Mesenchymal stem cell (in vitro differentiated cells and primary cell): ENCODE measurements at regions not wholly inside any gene's neighbourhood (a gene's known extent, or its start where the extent isn't known, plus 50 kb on each side); places are given as distances from the start of the nearest gene placed in this dataset.

Experiments
- DNase-seq: peaks from one replicate; pipeline ENCODE4 v3.0.0-alpha.2; 2013
- H2AFZ ChIP-seq: one replicate; pipeline ENCODE4 v1.6.1; 2013; ENCODE audit warnings: low read depth, mild to moderate bottlenecking, control low read depth, inconsistent platforms, low read length, moderate library complexity
- H2AK5ac ChIP-seq: 2 replicates; pipeline ENCODE4 v1.6.1; 2013; ENCODE audit warnings: low read length, moderate library complexity, mild to moderate bottlenecking, inconsistent platforms; ENCODE audit not compliant: severe bottlenecking
- H2BK120ac ChIP-seq: one replicate; pipeline ENCODE4 v1.6.1; 2013; ENCODE audit warnings: low read depth, mild to moderate bottlenecking, inconsistent platforms, low read length, moderate library complexity
- H2BK12ac ChIP-seq, 2 experiments: one replicate each; pipeline ENCODE4 v1.6.1; 2013; ENCODE audit warnings: inconsistent platforms in 2 of 2, low read length in 2 of 2, mild to moderate bottlenecking in 2 of 2, moderate library complexity in 2 of 2, control low read depth in 1 of 2
- H2BK15ac ChIP-seq: one replicate; pipeline ENCODE4 v1.6.1; 2013; ENCODE audit warnings: mild to moderate bottlenecking, low read depth, inconsistent platforms; ENCODE audit not compliant: poor library complexity, severe bottlenecking
- H2BK5ac ChIP-seq: 2 replicates; pipeline ENCODE4 v1.6.1; 2013; ENCODE audit warnings: low read depth, mild to moderate bottlenecking, low read length, control low read depth, inconsistent platforms; ENCODE audit not compliant: poor library complexity, severe bottlenecking
- H3K14ac ChIP-seq, 2 experiments: one replicate each; pipeline ENCODE4 v1.6.1; 2013; ENCODE audit warnings: inconsistent platforms in 2 of 2, low read length in 2 of 2, control low read depth in 1 of 2, mild to moderate bottlenecking in 1 of 2, moderate library complexity in 1 of 2
- H3K18ac ChIP-seq, 2 experiments: one replicate each; pipeline ENCODE4 v1.6.1; 2013; ENCODE audit warnings: inconsistent platforms in 2 of 2, low read length in 2 of 2, control low read depth in 1 of 2, low read depth in 1 of 2, mild to moderate bottlenecking in 1 of 2
- H3K23ac ChIP-seq, 2 experiments: one replicate each; pipeline ENCODE4 v1.6.1; 2013; ENCODE audit warnings: inconsistent platforms in 2 of 2, low read length in 2 of 2, mild to moderate bottlenecking in 2 of 2, moderate library complexity in 2 of 2, control low read depth in 1 of 2
- H3K27ac ChIP-seq: 2 replicates; pipeline ENCODE4 v1.5.1; 2013; ENCODE audit warnings: mild to moderate bottlenecking, moderate library complexity, low read length, control low read depth, inconsistent platforms; ENCODE audit not compliant: poor library complexity, severe bottlenecking
- H3K27me3 ChIP-seq, 2 experiments: 2 replicates each; pipeline versions ENCODE4 v1.6.1 to v1.7.0; 2013; ENCODE audit warnings: low read length in 2 of 2, mild to moderate bottlenecking in 2 of 2, moderate library complexity in 2 of 2, control low read depth in 1 of 2, inconsistent platforms in 1 of 2; ENCODE audit not compliant: control insufficient read depth in 1 of 2, insufficient read depth in 1 of 2
- H3K36me3 ChIP-seq, 2 experiments: 2 replicates each; pipeline versions ENCODE4 v1.6.1 to v1.7.0; 2013; ENCODE audit warnings: low read length in 2 of 2, control low read depth in 1 of 2, inconsistent platforms in 1 of 2, low read depth in 1 of 2, mild to moderate bottlenecking in 1 of 2; ENCODE audit not compliant: insufficient read depth in 2 of 2, control insufficient read depth in 1 of 2
- H3K4ac ChIP-seq, 2 experiments: one replicate each; pipeline ENCODE4 v1.6.1; 2013; ENCODE audit warnings: inconsistent platforms in 2 of 2, low read length in 2 of 2, mild to moderate bottlenecking in 2 of 2, moderate library complexity in 2 of 2, control low read depth in 1 of 2, low read depth in 1 of 2
- H3K4me1 ChIP-seq: 2 replicates; pipeline ENCODE4 v1.6.1; 2013; ENCODE audit warnings: low read depth, low read length, control low read depth; ENCODE audit not compliant: control insufficient read depth, insufficient read depth
- H3K4me2 ChIP-seq: 2 replicates; pipeline ENCODE4 v1.6.1; 2013; ENCODE audit warnings: low read length, mild to moderate bottlenecking, inconsistent platforms; ENCODE audit not compliant: poor library complexity, severe bottlenecking
- H3K4me3 ChIP-seq, 2 experiments: 2 replicates each; pipeline versions ENCODE4 v1.5.1 to v1.7.0; 2013; ENCODE audit warnings: low read length in 2 of 2, mild to moderate bottlenecking in 2 of 2, control low read depth in 1 of 2, low read depth in 1 of 2; ENCODE audit not compliant: insufficient read depth in 1 of 2
- H3K79me1 ChIP-seq: replicated peaks from 2 replicates; pipeline ENCODE4 v1.6.1; 2013; ENCODE audit warnings: mild to moderate bottlenecking, control low read depth, low read length, inconsistent platforms; ENCODE audit not compliant: poor library complexity, severe bottlenecking
- H3K9ac ChIP-seq: 2 replicates; pipeline ENCODE4 v1.7.0; 2013; ENCODE audit warnings: mild to moderate bottlenecking, low read length, moderate library complexity
- H3K9me3 ChIP-seq: 2 replicates; pipeline ENCODE4 v1.7.0; 2013; ENCODE audit warnings: mild to moderate bottlenecking, low read length; ENCODE audit not compliant: control insufficient read depth
- H4K8ac ChIP-seq: one replicate; pipeline ENCODE4 v1.6.1; 2013; ENCODE audit warnings: inconsistent platforms, mild to moderate bottlenecking, low read length, moderate library complexity
- H4K91ac ChIP-seq: one replicate; pipeline ENCODE4 v1.6.1; 2013; ENCODE audit warnings: mild to moderate bottlenecking, low read length, inconsistent platforms
- WGBS: methylation state at CpG from one replicate; pipeline ENCODE4 v1.1.7; 2013; ENCODE audit warnings: mixed read lengths; 5-methylcytosine and 5-hydroxymethylcytosine counted together

- no peak overlapping the region for H4K8ac ChIP-seq
- H2BK15ac ChIP-seq, result no peak overlapping the region
- H3K36me3 ChIP-seq, result no peaks in the 10 kb centered on the region
- peaks cover 6% of the 10 kb centered on the region for H3K4me1 ChIP-seq
- no peak overlapping the region for H2BK12ac ChIP-seq
- no peak overlapping the region for H3K4me2 ChIP-seq
- H3K4me3 ChIP-seq, result no peak overlapping the region
- peak; percentile 50 for DNase-seq
- H3K18ac ChIP-seq, result no peak overlapping the region
- WGBS, result 57% methylated on average over 2 of the region's 3 CpGs
- no peak overlapping the region for H3K23ac ChIP-seq
- H3K27me3 ChIP-seq, result no peaks in the 10 kb centered on the region
- no peak overlapping the region for H3K4ac ChIP-seq
- H2AK5ac ChIP-seq, result no peak overlapping the region
- H3K14ac ChIP-seq, result no peak overlapping the region
- H3K9ac ChIP-seq, result peak overlapping the region; percentile 81
- H3K27ac ChIP-seq, result no peak overlapping the region
- H2BK120ac ChIP-seq, result no peak overlapping the region
- H2BK5ac ChIP-seq, result no peak overlapping the region
- no peaks in the 10 kb centered on the region for H3K9me3 ChIP-seq
- H3K79me1 ChIP-seq, result peaks cover 2% of the 10 kb centered on the region
- no peak overlapping the region for H4K91ac ChIP-seq
- no peak overlapping the region for H2AFZ ChIP-seq
These were observed 73.1 kb upstream of the PDE1A start for GRCh38 chr2:182499706-182500470.

GRCh38 chr2:182503886-182504285, 77.0 kb upstream of the PDE1A start:
- no peak overlapping the region for H4K8ac ChIP-seq

GRCh38 chr2:182504903-182505302, 78.1 kb upstream of the PDE1A start:
- no peak overlapping the region for H2BK12ac ChIP-seq
- H3K4me3 ChIP-seq, result no peak overlapping the region
- no peak overlapping the region for H4K91ac ChIP-seq
- no peak overlapping the region for H3K23ac ChIP-seq
- H3K4me2 ChIP-seq, result no peak overlapping the region
- peak overlapping the region; percentile 59 for H3K27ac ChIP-seq
- no peak overlapping the region for H3K14ac ChIP-seq
- H4K8ac ChIP-seq, result no peak overlapping the region
- no peak overlapping the region for H3K18ac ChIP-seq
- no peak overlapping the region for H2BK15ac ChIP-seq
- DNase-seq, result peak; percentile 92
- no peak overlapping the region for H2AFZ ChIP-seq
- no peaks in the 10 kb centered on the region for H3K79me1 ChIP-seq
- H3K27me3 ChIP-seq, result no peaks in the 10 kb centered on the region
- WGBS, result 38% methylated on average over 2 of the region's 2 CpGs
- peak overlapping the region; percentile 57 for H3K9ac ChIP-seq
- H3K4ac ChIP-seq, result no peak overlapping the region
- no peak overlapping the region for H2AK5ac ChIP-seq
- H3K9me3 ChIP-seq, result no peaks in the 10 kb centered on the region
- H2BK120ac ChIP-seq, result no peak overlapping the region
- peaks cover 3% of the 10 kb centered on the region for H3K4me1 ChIP-seq
- no peaks in the 10 kb centered on the region for H3K36me3 ChIP-seq
- no peak overlapping the region for H2BK5ac ChIP-seq

More at GRCh38 chr2:182503886-182504285, 77.0 kb upstream of the PDE1A start:
- Histone ChIP-seq H3K14ac (no peak overlapping the region), H4K91ac (no peak overlapping the region), H3K23ac (no peak overlapping the region), H2BK15ac (no peak overlapping the region), H2BK5ac (no peak overlapping the region), H3K9me3 (no peaks in the 10 kb centered on the region), H2AFZ (no peak overlapping the region), H2AK5ac (no peak overlapping the region), H3K9ac (no peak overlapping the region), H3K4me2 (no peak overlapping the region), H3K4me1 (peaks cover 5% of the 10 kb centered on the region), H2BK12ac (no peak overlapping the region), H3K27ac (peak overlapping the region; percentile 23), H3K79me1 (peaks cover 2% of the 10 kb centered on the region), H3K18ac (no peak overlapping the region), H3K27me3 (no peaks in the 10 kb centered on the region), H3K4me3 (no peak overlapping the region), H2BK120ac (no peak overlapping the region), H3K4ac (no peak overlapping the region), H3K36me3 (no peaks in the 10 kb centered on the region)
- DNase-seq, result peak; percentile 87
- WGBS, result 42% methylated on average over 2 of the region's 2 CpGs

GRCh38 chr2:182506606-182507005, 79.8 kb upstream of the PDE1A start:
- no peak overlapping the region for H3K4ac ChIP-seq
- H2AK5ac ChIP-seq, result no peak overlapping the region
- peak overlapping the region; percentile 36 for H3K9ac ChIP-seq
- no peaks in the 10 kb centered on the region for H3K36me3 ChIP-seq
- H3K4me1 ChIP-seq, result peaks cover 3% of the 10 kb centered on the region
- no peak overlapping the region for H3K27ac ChIP-seq
- H2BK120ac ChIP-seq, result no peak overlapping the region
- H3K79me1 ChIP-seq, result no peaks in the 10 kb centered on the region
- H3K4me3 ChIP-seq, result no peak overlapping the region
- no peak overlapping the region for H4K91ac ChIP-seq
- H3K27me3 ChIP-seq, result no peaks in the 10 kb centered on the region
- H2BK12ac ChIP-seq, result peak overlapping the region in 1 of 2 experiments; percentile 42
- no peak overlapping the region for H4K8ac ChIP-seq
- no peak overlapping the region for H3K14ac ChIP-seq
- no peak overlapping the region for H2BK15ac ChIP-seq
- peak overlapping the region in 1 of 2 experiments; percentile 21 for H3K18ac ChIP-seq
- no peak overlapping the region for H2BK5ac ChIP-seq
- no peak overlapping the region for H2AFZ ChIP-seq
- no peak overlapping the region for H3K23ac ChIP-seq
- peak; percentile 91 for DNase-seq
- no peak overlapping the region for H3K4me2 ChIP-seq
- no peaks in the 10 kb centered on the region for H3K9me3 ChIP-seq
